Epithelial cell of prostate (primary cell): ENCODE measurements at regions not wholly inside any gene's neighbourhood (a gene's known extent, or its start where the extent isn't known, plus 50 kb on each side); places are given as distances from the start of the nearest gene placed in this dataset.
"Not testable (repeated sequence)": the region's sequence is repeated elsewhere in the genome, so short reads cannot be mapped to it uniquely, and the experiment has no call there.

Experiments
- DNase-seq: peaks from one replicate; pipeline ENCODE4 v3.0.0-alpha.2; 2011; ENCODE audit warnings: low read depth, low spot score
- H3K27ac ChIP-seq: fragments of 450-650 bp; 2 replicates; pipeline ENCODE4 v1.5.1; 2017; ENCODE audit warnings: mild to moderate bottlenecking

DNA sequence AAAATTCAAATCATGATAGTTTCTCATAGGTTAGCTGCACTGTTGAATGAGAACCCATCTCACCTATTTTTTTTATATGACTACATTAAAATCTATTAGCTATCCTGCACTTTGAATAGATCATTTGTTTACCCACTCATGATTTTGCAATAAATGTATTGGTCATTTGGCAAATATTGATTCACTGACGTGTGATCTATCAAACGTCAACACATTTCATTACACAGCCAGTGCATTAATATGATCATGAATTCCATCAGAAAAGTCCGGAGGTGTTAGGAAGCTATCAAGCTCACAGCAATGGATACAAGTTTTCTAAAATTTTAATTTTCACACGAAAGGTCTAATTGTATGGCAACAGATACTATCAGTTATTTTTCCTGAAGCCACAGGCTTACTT, 128.2 kb upstream of the ID2 start:
- DNase-seq: no peak
- H3K27ac ChIP-seq: no peak overlapping the region

DNA sequence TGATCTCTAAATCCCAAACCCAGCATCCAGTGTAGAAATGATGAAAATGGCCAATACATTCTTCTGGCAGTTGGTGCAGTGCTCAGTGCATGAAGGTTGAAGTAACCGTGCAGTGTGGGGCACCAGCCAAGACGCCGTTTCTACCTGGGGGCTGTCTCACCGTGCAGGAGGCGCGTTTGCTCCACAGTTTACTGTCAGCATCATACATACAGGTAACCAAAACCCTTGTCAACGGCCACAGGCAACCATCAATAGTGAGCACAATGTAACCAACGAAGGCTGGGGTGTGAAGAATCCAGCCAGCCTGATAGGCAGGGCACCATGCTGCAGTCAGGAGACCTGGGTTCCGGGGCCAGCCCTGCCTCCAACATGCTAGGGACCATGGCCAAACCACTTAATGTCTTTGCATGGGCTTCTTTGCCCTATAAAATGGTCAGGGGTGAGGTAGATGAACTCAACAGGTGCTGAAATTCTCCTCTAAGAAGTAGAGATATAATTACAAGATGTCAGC, 127.5 kb upstream of the ID2 start:
- no peak overlapping the region for H3K27ac ChIP-seq
- no peak for DNase-seq

DNA sequence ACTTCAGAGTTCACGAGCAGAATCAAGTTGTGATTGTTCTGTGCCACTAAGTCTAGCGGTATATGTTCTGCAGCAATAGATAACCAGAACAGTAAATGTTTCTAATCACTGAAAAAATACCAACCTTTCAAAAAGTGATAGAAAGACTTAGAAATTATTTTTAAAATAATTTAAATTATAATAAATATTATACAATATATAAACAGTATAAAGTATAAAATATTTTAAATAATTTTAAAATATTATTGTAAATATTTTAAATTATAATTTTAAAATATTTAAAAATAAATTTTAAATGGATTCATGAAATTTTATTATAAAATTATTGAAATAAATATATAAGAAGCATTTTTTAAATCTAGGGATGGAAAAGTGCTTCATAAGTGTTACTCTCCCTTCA, 126.3 kb upstream of the ID2 start:
- no peak for DNase-seq

DNA sequence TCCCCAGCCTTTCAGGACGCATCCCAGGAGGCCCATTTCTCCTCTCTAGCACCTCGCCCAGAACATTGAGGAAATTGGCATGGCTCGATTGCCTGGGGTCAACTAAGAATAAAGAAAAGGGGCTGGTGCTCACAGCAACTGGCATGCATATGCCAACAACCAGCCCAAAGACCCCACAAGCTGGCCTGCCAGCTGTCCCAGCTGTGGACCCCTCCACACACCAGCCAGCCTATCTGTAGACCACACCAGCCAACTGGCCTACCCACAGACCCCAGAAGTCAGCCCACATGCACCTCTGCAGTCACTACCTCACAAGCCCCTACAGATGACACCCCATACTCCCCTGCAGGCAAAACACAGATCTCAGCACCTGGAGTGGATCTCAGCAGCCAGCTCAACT, 123.8 kb upstream of the ID2 start:
- H3K27ac ChIP-seq: no peak overlapping the region
- DNase-seq: no peak

More for the DNA sequence above, 126.3 kb upstream of the ID2 start:
- no peak overlapping the region for H3K27ac ChIP-seq

DNA sequence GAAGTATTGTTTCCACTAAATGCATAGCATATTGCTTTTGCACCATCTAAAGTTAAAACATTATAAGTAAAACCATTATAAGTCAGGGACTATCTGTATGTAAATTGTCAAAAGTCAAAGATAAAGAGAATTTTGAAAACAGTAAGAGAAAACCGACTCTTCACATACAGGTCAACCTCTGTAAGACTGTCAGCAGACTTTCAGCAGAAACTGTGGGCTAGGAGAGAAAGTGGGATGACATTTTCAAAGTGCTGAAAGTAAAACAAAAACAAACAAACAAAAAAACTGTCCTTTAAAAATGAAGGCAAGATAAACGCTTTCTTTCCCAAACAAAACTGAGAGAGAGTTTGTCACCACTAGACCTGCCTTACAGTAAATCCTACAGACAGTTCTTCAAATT, 122.9 kb upstream of the ID2 start:
- no peak for DNase-seq
- no peak overlapping the region for H3K27ac ChIP-seq

DNA sequence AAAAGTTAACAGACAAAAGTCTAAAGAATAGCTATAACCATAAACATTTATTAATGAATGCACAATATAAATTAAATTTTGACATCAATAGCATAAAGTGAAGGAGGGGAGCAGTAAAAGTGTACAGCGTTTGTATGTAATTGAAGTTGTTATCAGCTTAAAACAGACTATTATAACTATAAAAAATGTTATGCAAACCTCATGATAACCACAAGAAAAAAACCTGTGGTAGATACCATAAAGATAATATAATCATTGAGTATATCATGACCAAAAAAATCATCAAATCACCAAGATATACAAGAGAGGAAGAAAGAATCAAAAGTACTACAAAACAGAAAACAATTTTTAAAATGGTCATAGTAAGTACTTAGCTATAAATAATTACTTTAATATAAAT, 122.1 kb upstream of the ID2 start:
- H3K27ac ChIP-seq: no peak overlapping the region

DNA sequence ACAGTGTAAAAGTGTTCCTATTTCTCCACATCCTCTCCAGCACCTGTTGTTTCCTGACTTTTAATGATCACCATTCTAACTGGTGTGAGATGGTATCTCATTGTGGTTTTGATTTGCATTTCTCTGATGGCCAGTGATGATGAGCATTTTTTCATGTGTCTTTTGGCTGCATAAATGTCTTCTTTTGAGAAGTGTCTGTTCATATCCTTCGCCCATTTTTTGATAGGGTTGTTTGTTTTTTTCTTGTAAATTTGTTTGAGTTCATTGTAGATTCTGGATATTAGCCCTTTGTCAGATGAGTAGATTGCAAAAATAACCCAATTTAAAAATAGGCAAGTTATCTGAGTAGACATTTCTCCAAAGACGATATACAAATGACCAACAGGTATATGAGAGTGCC, 120.2 kb upstream of the ID2 start:
- DNase-seq, H3K27ac ChIP-seq: not testable (repeated sequence)

More for the DNA sequence above, 122.1 kb upstream of the ID2 start:
- DNase-seq: no peak

DNA sequence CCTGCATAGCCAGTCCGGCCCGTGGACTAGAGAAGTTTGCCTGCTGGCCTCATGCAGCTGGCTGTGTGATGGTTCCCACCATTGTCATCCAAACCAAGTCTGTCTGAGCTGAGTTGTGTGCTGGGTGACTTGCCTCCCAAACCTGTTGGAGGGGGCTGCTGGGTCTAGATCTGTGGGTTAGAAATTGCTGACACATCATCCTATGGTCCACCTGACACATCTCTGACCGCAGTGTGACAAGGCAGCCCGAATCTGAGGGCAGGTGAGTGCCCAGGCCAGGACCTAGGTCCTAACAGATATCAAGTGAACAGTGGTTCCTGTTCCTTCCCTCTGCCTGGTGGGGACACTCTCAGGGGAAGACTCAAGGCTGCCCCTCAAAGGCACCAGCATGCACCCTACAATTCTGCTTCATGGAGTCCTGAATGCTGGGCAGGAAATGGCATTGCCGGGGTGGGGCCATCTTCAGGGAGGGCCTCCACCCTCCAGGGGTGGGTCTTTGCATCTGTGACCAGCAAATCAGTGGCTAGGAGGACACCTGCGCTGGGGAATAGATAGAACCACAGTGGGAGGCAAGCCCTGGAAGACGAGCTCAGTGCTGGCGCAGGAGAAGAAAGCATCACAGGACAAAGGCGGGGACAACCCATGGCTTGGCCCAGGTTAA, 117.9 kb upstream of the ID2 start:
- H3K27ac ChIP-seq: no peak overlapping the region
- DNase-seq: no peak

DNA sequence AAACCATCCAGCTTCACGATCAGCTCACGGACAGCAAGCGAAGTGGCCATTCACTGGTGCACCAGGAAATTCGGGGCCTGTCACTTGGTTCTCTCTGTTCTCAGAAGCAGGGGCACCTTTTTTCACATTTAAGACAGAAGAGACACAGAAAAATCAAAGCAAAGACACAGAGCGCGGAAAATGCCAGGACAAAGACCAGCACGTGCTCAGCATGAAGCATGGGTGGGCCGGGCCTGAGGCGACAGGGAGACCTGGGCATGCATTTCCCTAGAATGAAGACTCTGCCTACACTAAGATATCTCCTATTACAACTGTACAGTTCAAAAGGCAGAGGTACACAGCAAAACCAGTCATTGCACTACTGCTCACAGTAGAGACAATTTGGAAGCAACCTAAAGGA, 117.4 kb upstream of the ID2 start:
- no peak for DNase-seq

DNA sequence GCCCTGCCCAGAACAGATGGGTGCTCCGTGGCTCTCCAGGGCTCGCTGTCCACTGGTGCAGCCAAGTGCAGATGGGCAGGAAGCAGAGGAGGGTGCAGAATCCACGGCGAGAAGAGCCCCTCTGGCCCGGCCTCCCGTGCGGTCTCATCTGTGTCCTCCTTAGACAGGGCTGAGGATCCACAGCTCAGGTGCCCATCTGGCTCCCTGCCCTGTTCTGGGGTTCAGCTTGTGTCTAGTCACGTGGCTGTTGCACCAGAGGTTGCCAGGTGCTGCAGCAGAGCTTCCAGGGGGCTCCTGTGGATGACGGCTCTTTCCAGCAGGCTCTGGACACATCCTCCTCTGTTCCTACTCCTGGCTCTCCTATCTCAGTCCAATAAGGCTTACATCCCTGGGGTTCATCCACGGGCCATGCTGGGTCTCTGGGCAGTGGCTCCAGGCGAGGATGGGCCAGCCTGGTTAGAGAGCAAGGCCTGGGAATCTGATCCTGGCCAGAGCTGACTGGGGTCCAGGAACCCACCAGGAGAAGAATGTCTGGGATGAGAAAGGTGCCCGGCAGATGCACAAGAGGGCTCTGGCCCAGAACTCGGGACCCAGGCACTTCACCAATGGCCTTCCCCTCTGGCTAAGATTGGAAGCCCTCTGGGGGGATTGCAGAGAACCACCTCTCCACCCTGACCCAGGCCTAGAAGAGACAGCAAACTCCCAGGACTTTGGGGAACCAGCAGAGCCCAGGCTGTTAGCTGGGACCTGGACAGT, 116.3 kb upstream of the ID2 start:
- no peak overlapping the region for H3K27ac ChIP-seq
- no peak for DNase-seq

More for the DNA sequence above, 117.4 kb upstream of the ID2 start:
- no peak overlapping the region for H3K27ac ChIP-seq

DNA sequence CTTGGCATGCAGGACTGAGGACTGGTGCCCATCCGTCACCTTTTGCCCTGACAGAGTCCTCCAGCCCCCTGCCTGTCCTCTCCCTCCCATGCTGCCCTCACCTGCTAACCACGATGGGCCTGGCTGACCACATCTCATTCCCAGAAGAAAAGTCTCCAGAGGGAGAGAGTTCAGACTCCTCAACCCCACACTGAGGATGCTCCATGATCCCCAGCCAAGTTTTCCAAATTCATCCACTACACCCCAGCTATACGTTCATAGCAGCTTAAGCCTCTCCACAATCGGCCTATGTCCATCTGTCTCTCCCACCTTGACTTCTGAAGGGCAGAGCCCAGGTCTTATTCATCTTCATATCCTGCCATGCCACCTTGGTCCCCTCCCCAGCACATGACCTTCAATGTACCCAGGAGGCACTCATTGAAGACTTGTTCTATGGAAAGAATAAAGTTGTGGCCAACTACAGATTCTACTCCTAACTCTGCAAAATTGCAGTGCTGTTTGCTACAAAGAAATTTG, 115.6 kb upstream of the ID2 start:
- no peak for DNase-seq
- no peak overlapping the region for H3K27ac ChIP-seq

DNA sequence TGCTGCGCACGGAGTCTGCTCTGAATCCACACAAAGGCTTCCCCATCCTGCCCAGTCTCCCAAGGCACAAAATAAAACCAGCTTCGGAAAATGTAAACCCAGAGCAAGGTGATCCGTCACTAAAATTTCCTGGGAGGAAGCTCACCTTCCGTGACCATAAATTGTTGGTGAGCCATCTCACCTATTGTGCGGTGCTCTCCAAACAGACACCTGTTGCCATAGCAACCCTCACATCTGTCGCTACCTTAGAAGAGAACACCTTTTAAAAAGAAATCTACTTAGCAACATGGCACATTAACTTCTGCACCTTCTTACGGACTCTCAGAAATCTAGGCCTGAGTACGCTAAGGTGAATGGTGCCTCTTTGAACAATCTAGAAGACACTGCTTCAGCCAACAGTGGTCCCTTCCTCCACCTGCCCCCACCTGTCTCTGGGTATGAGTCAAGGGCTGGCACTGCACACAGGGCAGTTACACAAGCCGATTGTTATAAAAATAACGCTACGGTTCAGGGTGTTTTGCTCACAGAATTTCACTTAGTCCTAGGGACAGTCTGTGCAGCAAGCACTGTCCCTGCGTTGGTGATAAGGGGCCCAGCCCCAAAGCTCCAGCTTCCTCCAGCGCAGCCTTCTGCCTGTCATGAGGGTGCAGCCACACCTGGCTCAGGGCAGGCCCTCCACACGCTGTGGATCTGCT, 114.9 kb upstream of the ID2 start:
- H3K27ac ChIP-seq: no peak overlapping the region
- DNase-seq: no peak

DNA sequence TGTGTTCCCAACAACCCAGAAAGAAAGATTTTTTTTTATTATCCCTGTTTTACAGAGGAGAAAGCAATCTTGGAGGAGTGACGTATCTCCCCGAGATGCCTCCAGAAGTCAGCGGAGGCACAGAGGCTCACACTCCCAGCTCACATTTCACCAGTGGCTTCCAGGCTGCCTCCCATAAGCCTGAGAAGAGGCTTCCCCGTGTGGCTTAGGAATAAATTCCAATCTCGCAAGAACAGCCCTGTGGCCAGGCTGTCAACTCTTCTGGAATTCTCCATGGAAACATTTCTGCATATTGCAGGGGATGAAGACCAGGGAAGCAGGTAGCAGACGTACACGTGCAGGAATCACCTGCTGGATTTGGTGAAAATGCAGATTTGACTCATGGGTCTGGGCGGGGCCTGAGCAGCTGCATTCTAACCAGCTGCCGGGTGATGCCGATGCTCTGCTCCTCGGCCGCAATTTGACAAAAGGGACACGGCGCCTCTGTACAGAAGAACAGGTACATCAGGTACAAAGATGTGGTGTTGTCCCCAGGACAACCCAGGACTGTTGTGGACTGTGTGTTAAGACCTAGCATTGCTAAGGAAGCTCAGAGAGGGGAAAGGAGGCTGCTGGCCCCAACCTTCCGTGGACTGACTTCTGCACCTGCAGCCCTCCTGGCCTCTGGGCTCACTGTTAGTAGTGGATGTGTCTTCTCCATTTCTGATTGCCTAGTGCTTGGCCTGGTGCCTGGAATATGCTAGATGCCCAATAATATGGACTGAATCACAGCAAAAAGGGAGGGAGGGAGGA, 114.2 kb upstream of the ID2 start:
- DNase-seq: no peak

DNA sequence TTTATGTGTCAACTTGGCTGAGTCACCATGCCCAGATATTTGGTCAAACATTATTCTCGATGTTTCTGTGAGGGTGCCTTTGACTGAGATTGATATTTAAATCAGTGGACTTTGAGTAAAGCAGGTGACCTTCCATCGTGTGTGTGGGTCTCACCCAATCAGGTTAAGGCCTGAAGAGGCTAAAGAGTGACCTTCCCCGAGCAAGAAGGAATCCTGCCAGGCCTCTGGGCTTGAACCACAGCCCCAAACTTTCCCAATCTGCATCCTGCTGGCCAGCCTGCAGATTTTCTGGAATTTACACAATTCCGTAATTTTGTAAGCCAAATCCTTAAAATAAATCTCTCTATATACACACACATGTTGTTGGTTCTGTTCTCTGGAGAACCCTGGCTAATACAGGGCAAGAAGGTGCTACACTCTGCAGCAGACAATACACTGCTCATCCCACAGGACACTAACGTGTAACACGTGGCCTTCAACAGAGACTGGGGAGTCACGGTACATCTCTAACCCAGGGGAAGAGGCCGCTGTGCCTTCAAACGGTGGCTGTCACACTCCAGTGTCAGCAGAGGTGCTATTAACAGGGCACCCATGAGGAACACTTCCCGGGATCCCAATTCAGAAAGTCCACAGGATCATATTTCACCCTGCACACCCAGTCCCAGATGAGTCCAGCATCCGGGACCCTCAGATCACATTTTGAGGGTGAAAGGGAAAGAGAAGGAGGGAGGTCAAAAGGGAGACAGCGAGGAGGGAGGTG, 113.1 kb upstream of the ID2 start:
- DNase-seq: no peak
- no peak overlapping the region for H3K27ac ChIP-seq

More for the DNA sequence above, 114.2 kb upstream of the ID2 start:
- no peak overlapping the region for H3K27ac ChIP-seq

DNA sequence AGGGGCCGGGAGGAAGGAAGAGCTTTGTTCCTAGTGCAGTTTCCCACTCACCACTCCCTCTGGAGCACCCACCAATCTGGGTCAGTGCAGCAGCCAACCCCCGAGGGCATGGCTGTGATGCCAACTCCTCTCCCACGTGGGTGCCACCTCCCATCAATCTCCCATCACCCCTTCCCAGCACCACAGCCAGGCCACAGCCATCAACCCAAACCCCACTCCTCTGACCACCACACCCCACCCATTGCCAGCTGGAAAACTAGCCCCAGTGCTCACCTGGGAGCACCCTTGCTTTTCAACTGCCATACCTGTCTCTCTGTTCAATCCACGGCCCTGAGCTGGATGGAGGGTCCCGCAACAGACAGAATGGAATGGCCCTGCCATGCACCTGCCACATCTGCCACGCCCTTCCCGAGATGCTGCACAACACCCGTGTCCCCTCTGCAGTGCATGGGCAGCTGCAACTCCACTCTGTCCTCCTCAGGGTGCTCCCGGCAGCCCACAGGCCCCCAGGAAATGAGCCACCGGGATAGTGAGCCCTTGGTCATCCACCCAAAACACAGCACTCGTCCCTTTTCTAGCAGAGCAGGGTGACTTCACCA, 112.4 kb upstream of the ID2 start:
- H3K27ac ChIP-seq: no peak overlapping the region
- DNase-seq: no peak

DNA sequence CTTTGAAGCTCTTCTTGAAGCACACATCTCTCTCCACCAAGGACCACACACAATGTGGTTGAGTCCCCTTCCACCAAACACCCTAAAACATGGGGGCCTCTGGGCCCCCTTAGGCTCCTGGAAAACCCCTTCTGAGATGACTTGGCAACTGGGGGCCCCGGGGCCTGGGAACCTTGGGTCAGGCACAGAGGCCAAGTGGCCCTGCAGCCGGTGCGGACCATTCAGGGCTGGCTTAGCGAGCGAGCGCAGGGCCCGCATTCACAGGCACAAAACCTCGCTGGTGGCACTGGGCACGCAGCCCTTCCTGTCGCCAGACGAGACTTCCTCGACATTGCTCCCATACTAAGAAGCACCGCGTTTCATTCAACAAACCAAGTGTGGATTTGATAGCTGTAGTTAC, 111.2 kb upstream of the ID2 start:
- no peak overlapping the region for H3K27ac ChIP-seq
- DNase-seq: no peak

DNA sequence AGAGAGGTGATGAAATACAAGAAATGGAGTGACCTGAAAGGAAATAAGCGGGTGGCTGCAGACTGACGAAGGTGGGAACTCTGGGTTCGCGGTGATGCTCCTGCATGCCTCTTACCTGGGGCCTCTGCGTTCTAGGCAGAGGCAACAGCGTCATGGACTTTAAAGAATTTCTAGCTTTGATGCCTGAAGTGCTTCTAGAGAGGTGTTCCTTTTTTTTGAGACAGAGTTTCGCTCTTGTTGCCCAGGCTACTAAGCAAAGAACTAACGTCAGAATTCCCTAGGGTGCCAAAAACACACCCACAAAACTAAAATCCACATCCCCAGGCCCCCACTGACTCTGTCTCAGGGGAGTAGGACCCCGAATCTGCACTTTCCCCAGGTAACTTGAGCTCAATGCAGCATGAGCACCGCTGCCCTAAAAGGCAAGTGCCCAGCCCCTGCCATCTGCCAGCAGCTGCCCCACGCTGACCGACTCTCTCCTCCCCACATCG, 110.5 kb upstream of the ID2 start:
- no peak overlapping the region for H3K27ac ChIP-seq
- no peak for DNase-seq

DNA sequence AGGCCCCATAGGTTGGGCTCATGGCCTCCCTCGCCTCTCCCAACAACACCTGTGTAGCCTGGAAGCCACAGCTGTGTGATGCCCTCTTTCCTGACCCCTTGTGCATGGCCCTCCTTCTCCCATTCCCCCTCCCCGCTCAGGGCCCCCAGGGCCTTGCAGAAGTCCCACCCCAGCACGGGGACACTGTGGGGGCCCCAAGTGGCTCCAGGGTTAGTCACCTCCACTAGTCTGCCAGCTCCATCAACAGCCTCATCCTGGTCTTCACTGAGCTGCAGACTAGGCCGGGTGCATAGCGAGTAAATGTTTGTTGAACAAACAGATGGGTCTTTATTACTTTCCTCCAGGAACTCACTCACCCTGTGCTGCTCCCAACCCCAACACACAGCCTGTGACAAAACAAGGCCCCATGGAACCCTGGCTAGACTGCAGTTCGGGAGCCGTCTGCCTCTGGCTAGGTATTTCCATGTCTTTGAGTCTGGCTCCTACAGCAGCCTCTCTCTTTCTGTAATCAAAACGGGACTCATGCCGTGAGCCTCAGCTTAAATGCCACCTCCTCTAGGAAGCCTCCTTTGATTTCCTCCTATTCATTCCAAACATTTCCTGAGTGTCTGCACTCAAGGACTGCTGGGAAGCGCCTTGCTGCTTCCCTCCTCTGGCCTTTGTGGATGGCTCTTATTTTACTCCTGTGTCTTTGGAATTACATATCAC, 109.9 kb upstream of the ID2 start:
- no peak overlapping the region for H3K27ac ChIP-seq
- no peak for DNase-seq
